Gastroesophageal sphincter (tissue), 4 donors: ENCODE measurements at regions not wholly inside any gene's neighbourhood (a gene's known extent, or its start where the extent isn't known, plus 50 kb on each side); places are given as distances from the start of the nearest gene placed in this dataset.
"Not testable (repeated sequence)": the region's sequence is repeated elsewhere in the genome, so short reads cannot be mapped to it uniquely, and the experiment has no call there.

Experiments used
- ATAC-seq: fragments of 150-250 bp; one replicate; pipeline ENCODE4 v1.9.1; 2016; ENCODE audit warnings: mild to moderate bottlenecking, moderate library complexity
- H3K27ac ChIP-seq, 4 donors: fragments of 200-600 bp; sonication (generic) in 3 of 4; 1 replicate in 3 of 4; 2 replicates in 1 of 4; pipeline ENCODE4 v1.5.1; 2016 to 2019
- H3K27me3 ChIP-seq: fragments of 200-600 bp; sonication (generic); one replicate; pipeline ENCODE4 v1.5.1; 2019
- H3K36me3 ChIP-seq, 2 donors: fragments of 200-600 bp; sonication (generic); one replicate each; pipeline ENCODE4 v1.5.1; 2019; ENCODE audit warnings: control low read depth in 1 of 2
- H3K4me1 ChIP-seq, 3 donors: fragments of 200-600 bp; sonication (generic); 1 replicate in 2 of 3; 2 replicates in 1 of 3; pipeline ENCODE4 v1.5.1; 2016 to 2019; ENCODE audit warnings: control low read depth in 2 of 3
- H3K4me3 ChIP-seq, 2 donors: fragments of 200-600 bp; sonication (generic); one replicate each; pipeline ENCODE4 v1.5.1; 2019; ENCODE audit warnings: mild to moderate bottlenecking in 1 of 2, moderate library complexity in 1 of 2
- H3K9me3 ChIP-seq, 3 donors: fragments of 200-600 bp; sonication (generic); one replicate each; pipeline ENCODE4 v1.5.1; 2017 to 2019; ENCODE audit warnings: control low read depth in 2 of 3
- CTCF ChIP-seq, 4 experiments: fragments of 200-600 bp in 2 of 4; fragments of 450-650 bp in 2 of 4; sonication (generic) in 1 of 4; IDR thresholded peaks; one replicate each; pipeline ENCODE4 v1.5.1; 2017 to 2019; ENCODE audit warnings: antibody characterized with exemption in 4 of 4, mild to moderate bottlenecking in 2 of 4, moderate library complexity in 2 of 4
- EP300 ChIP-seq: sonication (generic); formaldehyde crosslinking; IDR thresholded peaks from one replicate; pipeline ENCODE4 v1.6.1; 2017; ENCODE audit warnings: antibody characterized with exemption, mild to moderate bottlenecking
- POLR2A ChIP-seq, 2 donors: fragments of 450-650 bp; IDR thresholded peaks; one replicate each; pipeline ENCODE4 v1.6.1; 2017; ENCODE audit warnings: antibody characterized with exemption in 2 of 2, mild to moderate bottlenecking in 2 of 2, moderate library complexity in 1 of 2
- POLR2AphosphoS5 ChIP-seq: sonication (generic); formaldehyde crosslinking; IDR thresholded peaks from one replicate; pipeline ENCODE4 v1.6.1; 2017; ENCODE audit warnings: antibody characterized with exemption
- WGBS, 2 donors: methylation state at CpG; one replicate each; pipeline ENCODE4 v1.1.5; 2018; ENCODE audit warnings: low coverage in 1 of 2; 5-methylcytosine and 5-hydroxymethylcytosine counted together

GRCh38 chr5:33206962-33207506 lies 233.7 kb upstream of the TARS1 start:
- H3K36me3 ChIP-seq: no peaks in the 10 kb centered on the region
- no peaks in the 10 kb centered on the region for H3K27me3 ChIP-seq
- no peak for TF ChIP-seq CTCF (IDR thresholded peaks at IDR 0.05)
- no peak for TF ChIP-seq POLR2A (IDR thresholded peaks at IDR 0.05)
- no peak for TF ChIP-seq EP300
- TF ChIP-seq POLR2AphosphoS5: no peak
- ATAC-seq: no peak
- no peak overlapping the region for H3K4me3 ChIP-seq
- 93 to 98% methylated on average over 3 of the region's 3 CpGs for WGBS, 2 donors
- peaks cover 0 to 17% (median 3%) of the 10 kb centered on the region in 3 donors for H3K4me1 ChIP-seq
- H3K9me3 ChIP-seq: no peaks in the 10 kb centered on the region
- no peak overlapping the region for H3K27ac ChIP-seq

- H3K4me3 ChIP-seq: no peak overlapping the region
- 85 to 100% methylated on average over 1 to 8 of the region's 9 CpGs for WGBS, 2 donors
- no peaks in the 10 kb centered on the region for H3K36me3 ChIP-seq
- no peaks in the 10 kb centered on the region for H3K9me3 ChIP-seq
- no peak for ATAC-seq
- no peak overlapping the region for H3K27ac ChIP-seq
- peaks cover 0 to 17% (median 3%) of the 10 kb centered on the region in 3 donors for H3K4me1 ChIP-seq
- TF ChIP-seq POLR2AphosphoS5: no peak
- H3K27me3 ChIP-seq: no peaks in the 10 kb centered on the region
These were observed 231.5 kb upstream of the TARS1 start for GRCh38 chr5:33209252-33209651.

- not testable (repeated sequence) for H3K27me3 ChIP-seq, ATAC-seq, H3K27ac ChIP-seq, H3K9me3 ChIP-seq, H3K4me3 ChIP-seq, H3K36me3 ChIP-seq
- H3K4me1 ChIP-seq: peaks cover 0 to 16% (median 3%) of the 10 kb centered on the region in 3 donors
These were observed 230.5 kb upstream of the TARS1 start for GRCh38 chr5:33210221-33210620.

- no peaks in the 10 kb centered on the region for H3K36me3 ChIP-seq
- no peaks in the 10 kb centered on the region for H3K27me3 ChIP-seq
- H3K4me1 ChIP-seq: peaks cover 0 to 8% (median 0%) of the 10 kb centered on the region in 3 donors
- no peak for ATAC-seq
- H3K27ac ChIP-seq: no peak overlapping the region
- TF ChIP-seq CTCF (IDR thresholded peaks at IDR 0.05): no peak
- TF ChIP-seq EP300: no peak
- no peak for TF ChIP-seq POLR2A (IDR thresholded peaks at IDR 0.05)
- no peak for TF ChIP-seq POLR2AphosphoS5
- no peaks in the 10 kb centered on the region for H3K9me3 ChIP-seq
- H3K4me3 ChIP-seq: no peak overlapping the region
- WGBS, 2 donors: 96 to 97% methylated on average over 5 of the region's 5 CpGs
These were observed 229.8 kb upstream of the TARS1 start for GRCh38 chr5:33210978-33211377.

- WGBS, 2 donors: 0 to 29% methylated on average over 1 of the region's 1 CpG
- Histone ChIP-seq H3K4me3 (no peak overlapping the region), H3K36me3 (no peaks in the 10 kb centered on the region), H3K4me1 (no peaks in the 10 kb centered on the region), H3K9me3 (no peaks in the 10 kb centered on the region), H3K27me3 (no peaks in the 10 kb centered on the region), H3K27ac (no peak overlapping the region)
- no peak for ATAC-seq
- TF ChIP-seq CTCF (IDR thresholded peaks at IDR 0.05) (no peak), POLR2AphosphoS5 (no peak), POLR2A (IDR thresholded peaks at IDR 0.05) (no peak), EP300 (no peak)
These were observed 228.3 kb upstream of the TARS1 start for GRCh38 chr5:33212439-33212838.

GRCh38 chr5:33212900-33213299 lies 227.9 kb upstream of the TARS1 start:
- Histone ChIP-seq H3K27me3 (no peaks in the 10 kb centered on the region), H3K4me3 (no peak overlapping the region), H3K9me3 (no peaks in the 10 kb centered on the region), H3K27ac (no peak overlapping the region), H3K4me1 (no peaks in the 10 kb centered on the region), H3K36me3 (no peaks in the 10 kb centered on the region)
- ATAC-seq: no peak
- WGBS, 2 donors: 17 to 50% methylated on average over 2 of the region's 2 CpGs
- no peak for TF ChIP-seq CTCF (IDR thresholded peaks at IDR 0.05)
- TF ChIP-seq EP300: no peak
- TF ChIP-seq POLR2A (IDR thresholded peaks at IDR 0.05): no peak
- no peak for TF ChIP-seq POLR2AphosphoS5
